Mononuclear cell (primary cell): ENCODE measurements at regions not wholly inside any gene's neighbourhood (a gene's known extent, or its start where the extent isn't known, plus 50 kb on each side); places are given as distances from the start of the nearest gene placed in this dataset.

ENCODE experiments used
- H3K27me3 ChIP-seq: 2 replicates; pipeline ENCODE4 v1.6.0; 2011; ENCODE audit warnings: low read length, control low read depth; ENCODE audit not compliant: insufficient read depth
- H3K4me1 ChIP-seq: 2 replicates; pipeline ENCODE4 v1.5.1; 2011; ENCODE audit warnings: mild to moderate bottlenecking, low read length, control low read depth; ENCODE audit not compliant: insufficient read depth
- H3K4me3 ChIP-seq: 2 replicates; pipeline ENCODE4 v1.5.1; 2011; ENCODE audit warnings: mild to moderate bottlenecking, low read length, moderate library complexity
- H3K9me3 ChIP-seq: 2 replicates; pipeline ENCODE4 v1.5.1; 2011; ENCODE audit warnings: low read depth, mild to moderate bottlenecking, control low read depth, low read length

- Histone ChIP-seq H3K4me3 (no peak overlapping the region), H3K27me3 (no peaks in the 10 kb centered on the region), H3K9me3 (no peaks in the 10 kb centered on the region), H3K4me1 (no peaks in the 10 kb centered on the region)
Observed at GRCh38 chr6:166073082-166073481, 94.6 kb downstream of the TBXT start.

DNA sequence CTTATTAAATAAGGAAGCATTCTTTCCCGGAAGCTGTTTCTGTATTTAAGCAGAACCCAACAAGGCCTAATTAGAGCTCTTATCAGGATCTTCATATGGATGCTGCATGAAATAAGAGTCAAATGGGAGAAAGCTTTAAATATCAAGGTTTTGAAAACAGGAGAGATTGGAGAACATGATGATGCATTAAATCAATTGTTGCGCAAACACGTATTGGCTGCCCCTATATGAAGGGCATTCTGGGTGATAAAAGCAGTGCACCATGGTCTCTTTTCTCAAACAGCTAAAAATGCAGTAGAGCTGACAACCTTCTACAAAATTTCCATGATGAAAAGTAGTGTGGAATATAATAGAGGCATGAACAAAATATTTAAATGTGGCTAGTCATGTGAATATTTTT lies 98.9 kb downstream of the TBXT start:
- H3K4me3 ChIP-seq = no peak overlapping the region
- no peaks in the 10 kb centered on the region for H3K27me3 ChIP-seq
- H3K9me3 ChIP-seq = no peaks in the 10 kb centered on the region
- H3K4me1 ChIP-seq = no peaks in the 10 kb centered on the region

GRCh38 chr6:166058064-166058739 lies 109.4 kb downstream of the TBXT start:
- H3K4me1 ChIP-seq = no peaks in the 10 kb centered on the region

DNA sequence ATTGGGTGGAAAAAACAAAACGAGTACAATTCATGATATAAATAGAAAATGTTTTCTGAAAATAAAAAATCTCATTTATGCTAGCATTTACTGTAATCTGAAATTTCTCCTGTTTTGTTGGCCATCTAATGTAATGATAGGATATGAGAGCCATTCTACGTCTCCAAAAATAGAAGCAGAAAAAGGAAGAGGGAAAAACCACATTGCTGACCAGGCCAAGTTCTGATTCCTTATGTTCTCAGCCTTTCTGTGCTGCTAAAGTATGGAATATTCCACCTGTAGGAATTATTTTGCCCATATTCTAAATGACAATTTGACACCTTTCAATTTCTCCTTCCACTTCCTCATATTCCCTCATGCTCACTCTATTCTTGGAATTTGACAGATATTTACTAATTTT lies 110.2 kb downstream of the TBXT start:
- no peaks in the 10 kb centered on the region for H3K4me1 ChIP-seq
- no peak overlapping the region for H3K4me3 ChIP-seq
- H3K27me3 ChIP-seq = no peaks in the 10 kb centered on the region
- peaks cover 19% of the 10 kb centered on the region for H3K9me3 ChIP-seq

More at GRCh38 chr6:166058064-166058739, 109.4 kb downstream of the TBXT start:
- Histone ChIP-seq H3K4me3 (no peak overlapping the region), H3K27me3 (no peaks in the 10 kb centered on the region), H3K9me3 (peaks cover 11% of the 10 kb centered on the region)

DNA sequence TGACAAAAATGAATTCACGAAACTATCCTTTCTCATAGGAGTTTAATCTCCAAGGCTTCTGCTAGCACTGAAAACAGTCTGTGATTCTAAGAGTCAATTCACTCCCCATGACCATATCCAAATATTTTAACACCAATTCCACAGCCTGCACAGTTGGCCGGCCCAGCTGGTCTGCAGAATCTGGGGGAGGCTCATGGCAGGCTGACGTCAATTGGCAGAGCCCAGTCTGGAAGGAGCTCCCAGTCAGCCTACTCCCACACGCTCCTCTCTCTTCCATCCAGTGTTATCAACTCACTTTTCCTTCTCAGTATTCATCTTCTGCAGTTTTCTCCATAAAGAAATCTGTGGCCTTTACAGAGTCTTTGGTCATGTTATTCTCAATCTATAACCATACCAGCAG lies 111.0 kb downstream of the TBXT start:
- H3K4me1 ChIP-seq = no peaks in the 10 kb centered on the region
- no peaks in the 10 kb centered on the region for H3K27me3 ChIP-seq
- H3K9me3 ChIP-seq = peaks cover 26% of the 10 kb centered on the region
- no peak overlapping the region for H3K4me3 ChIP-seq

- no peaks in the 10 kb centered on the region for H3K27me3 ChIP-seq
- H3K9me3 ChIP-seq = peaks cover 26% of the 10 kb centered on the region
- no peak overlapping the region for H3K4me3 ChIP-seq
- H3K4me1 ChIP-seq = no peaks in the 10 kb centered on the region
Observed at GRCh38 chr6:166055801-166056200, 111.8 kb downstream of the TBXT start.

DNA sequence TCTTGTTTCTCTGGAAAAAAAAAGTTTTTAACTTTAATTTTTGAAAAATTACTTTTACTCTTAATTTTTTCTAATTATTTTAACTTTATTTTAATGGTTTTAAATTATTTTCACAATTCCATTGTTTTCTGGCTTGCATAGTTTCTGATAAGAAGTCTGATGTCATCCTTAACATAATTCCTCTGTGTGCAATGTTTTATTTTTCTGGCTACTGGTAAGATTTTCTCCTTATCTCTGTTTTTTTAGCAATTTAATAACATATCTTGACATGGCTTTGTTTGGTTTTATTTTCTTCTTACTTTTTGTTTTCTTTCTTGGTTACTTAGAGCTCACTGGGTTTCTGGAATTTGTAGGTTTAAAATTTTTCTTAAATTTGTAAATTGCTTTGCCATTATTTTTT lies 114.8 kb downstream of the TBXT start:
- H3K4me3 ChIP-seq = no peak overlapping the region
- no peaks in the 10 kb centered on the region for H3K27me3 ChIP-seq
- H3K4me1 ChIP-seq = no peaks in the 10 kb centered on the region
- peaks cover 26% of the 10 kb centered on the region for H3K9me3 ChIP-seq

DNA sequence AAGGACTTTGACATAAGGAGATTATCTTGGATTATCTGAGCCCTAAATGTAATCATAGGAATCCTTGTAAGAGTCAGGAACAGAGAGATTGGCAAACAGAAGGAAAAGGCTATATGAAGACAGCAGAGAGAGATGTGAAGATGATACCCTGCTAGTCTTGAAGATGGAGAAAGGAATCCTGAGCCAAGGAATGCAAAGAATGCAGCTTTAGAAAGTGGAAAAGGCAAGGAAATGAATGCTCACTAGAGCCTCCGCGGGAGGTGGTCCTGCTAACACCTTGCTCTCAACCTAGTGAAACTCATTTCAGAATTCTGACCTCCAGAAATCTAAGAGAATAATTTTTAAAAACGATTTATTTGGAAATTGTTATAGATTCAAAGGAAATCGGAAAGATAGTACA lies 117.1 kb downstream of the TBXT start:
- H3K9me3 ChIP-seq = peaks cover 26% of the 10 kb centered on the region
- no peaks in the 10 kb centered on the region for H3K4me1 ChIP-seq
- no peak overlapping the region for H3K4me3 ChIP-seq
- H3K27me3 ChIP-seq = no peaks in the 10 kb centered on the region

- no peaks in the 10 kb centered on the region for H3K27me3 ChIP-seq
- H3K4me1 ChIP-seq = no peaks in the 10 kb centered on the region
- H3K4me3 ChIP-seq = no peak overlapping the region
- peaks cover 3% of the 10 kb centered on the region for H3K9me3 ChIP-seq
Observed at GRCh38 chr6:166046982-166047381, 120.7 kb downstream of the TBXT start.

DNA sequence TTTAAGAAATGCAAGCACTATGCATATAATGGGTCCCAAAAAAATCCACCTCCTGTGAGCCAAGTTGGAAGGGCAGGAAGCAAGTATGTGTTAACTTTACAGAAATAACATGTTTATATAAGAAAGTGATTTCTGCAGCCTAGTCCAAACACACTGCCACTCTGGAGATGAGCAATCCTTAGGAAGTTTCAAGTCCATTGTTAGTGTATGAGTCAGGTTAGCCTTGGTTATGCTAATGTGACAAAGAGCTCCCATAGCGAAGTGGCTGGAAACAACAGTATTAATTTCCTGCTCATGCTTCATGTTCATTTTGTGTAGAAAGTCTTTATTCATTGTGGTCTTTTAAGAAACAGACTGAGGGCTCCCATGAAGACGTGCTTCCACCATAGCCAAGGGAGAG lies 121.4 kb downstream of the TBXT start:
- H3K9me3 ChIP-seq = no peaks in the 10 kb centered on the region
- no peaks in the 10 kb centered on the region for H3K4me1 ChIP-seq
- no peak overlapping the region for H3K4me3 ChIP-seq
- H3K27me3 ChIP-seq = no peaks in the 10 kb centered on the region

GRCh38 chr6:166045860-166046200 lies 121.8 kb downstream of the TBXT start:
- Histone ChIP-seq H3K4me3 (no peak overlapping the region), H3K4me1 (no peaks in the 10 kb centered on the region), H3K9me3 (no peaks in the 10 kb centered on the region), H3K27me3 (no peaks in the 10 kb centered on the region)

DNA sequence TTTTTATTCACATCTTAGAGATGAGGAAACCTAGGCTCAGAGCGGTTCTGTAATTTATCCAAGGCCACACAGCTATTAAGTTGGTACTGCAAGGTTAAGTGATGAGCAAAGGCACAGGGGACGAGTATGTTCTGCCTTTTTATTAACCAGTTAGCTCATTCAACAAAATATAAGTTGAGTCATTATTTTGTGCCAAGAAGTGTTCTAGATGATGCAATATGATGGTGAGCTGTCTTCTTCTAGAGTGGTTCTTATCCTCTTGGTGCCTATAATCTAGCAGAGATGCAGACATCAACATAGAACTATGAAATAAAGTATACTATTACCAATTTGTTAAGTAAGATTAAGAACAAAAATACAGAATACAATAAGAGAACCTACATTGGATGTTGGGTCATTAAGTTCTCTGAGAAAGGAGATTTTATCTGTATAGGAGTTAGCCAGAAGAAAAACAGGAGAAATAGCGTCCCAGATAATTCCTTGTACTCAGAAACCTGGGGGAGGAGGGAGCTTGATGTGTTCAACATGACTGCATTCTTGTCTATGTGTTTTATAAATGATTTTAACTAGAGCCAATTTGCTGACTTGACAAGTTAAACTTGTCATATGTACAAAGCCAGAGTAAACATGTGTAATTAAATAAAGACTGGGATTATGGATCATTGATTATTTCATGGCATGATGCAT lies 122.3 kb downstream of the TBXT start:
- H3K27me3 ChIP-seq = no peaks in the 10 kb centered on the region
- no peaks in the 10 kb centered on the region for H3K4me1 ChIP-seq
- H3K9me3 ChIP-seq = no peaks in the 10 kb centered on the region
- H3K4me3 ChIP-seq = no peak overlapping the region

DNA sequence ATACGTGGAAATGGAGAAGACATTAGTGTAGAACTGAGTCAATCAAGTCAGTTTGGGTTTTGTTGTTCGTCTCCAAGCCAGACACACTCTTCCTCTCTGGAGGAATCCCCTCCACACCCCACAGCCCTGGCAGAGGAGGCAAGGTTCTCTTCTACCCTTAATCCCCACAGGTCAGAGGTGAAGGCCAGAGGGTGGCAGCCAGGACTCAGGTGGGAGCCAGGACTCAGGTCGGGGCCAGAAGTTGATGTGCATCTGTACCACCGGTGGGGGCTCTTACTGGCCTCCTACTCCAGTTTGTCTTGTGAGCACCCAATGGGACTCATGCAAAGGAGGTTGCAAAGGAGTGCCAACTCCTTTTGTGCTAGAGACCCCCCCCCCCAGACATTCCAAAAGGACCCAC lies 126.4 kb downstream of the TBXT start:
- no peaks in the 10 kb centered on the region for H3K4me1 ChIP-seq
- H3K4me3 ChIP-seq = no peak overlapping the region
- H3K27me3 ChIP-seq = no peaks in the 10 kb centered on the region
- no peaks in the 10 kb centered on the region for H3K9me3 ChIP-seq

DNA sequence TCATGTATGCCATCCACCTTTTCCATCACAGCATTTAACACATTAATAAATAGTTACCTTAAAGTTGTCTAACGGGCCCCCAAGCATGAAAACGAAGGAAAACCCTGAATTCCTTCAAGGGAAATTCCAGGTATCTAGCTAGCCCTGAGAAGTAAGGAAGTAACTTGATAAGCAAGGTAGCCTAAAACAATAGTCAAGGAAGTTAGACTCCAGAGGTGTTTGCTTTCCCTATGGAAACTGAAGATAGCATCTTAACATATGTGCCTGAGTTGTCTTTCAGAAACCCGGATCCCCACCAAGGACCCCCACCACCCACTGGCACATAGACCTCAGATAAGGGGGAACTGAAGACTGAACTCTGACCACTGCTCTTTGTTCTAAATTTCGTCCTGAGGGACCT lies 127.4 kb downstream of the TBXT start:
- no peaks in the 10 kb centered on the region for H3K9me3 ChIP-seq
- no peaks in the 10 kb centered on the region for H3K27me3 ChIP-seq
- H3K4me3 ChIP-seq = no peak overlapping the region
- no peaks in the 10 kb centered on the region for H3K4me1 ChIP-seq

DNA sequence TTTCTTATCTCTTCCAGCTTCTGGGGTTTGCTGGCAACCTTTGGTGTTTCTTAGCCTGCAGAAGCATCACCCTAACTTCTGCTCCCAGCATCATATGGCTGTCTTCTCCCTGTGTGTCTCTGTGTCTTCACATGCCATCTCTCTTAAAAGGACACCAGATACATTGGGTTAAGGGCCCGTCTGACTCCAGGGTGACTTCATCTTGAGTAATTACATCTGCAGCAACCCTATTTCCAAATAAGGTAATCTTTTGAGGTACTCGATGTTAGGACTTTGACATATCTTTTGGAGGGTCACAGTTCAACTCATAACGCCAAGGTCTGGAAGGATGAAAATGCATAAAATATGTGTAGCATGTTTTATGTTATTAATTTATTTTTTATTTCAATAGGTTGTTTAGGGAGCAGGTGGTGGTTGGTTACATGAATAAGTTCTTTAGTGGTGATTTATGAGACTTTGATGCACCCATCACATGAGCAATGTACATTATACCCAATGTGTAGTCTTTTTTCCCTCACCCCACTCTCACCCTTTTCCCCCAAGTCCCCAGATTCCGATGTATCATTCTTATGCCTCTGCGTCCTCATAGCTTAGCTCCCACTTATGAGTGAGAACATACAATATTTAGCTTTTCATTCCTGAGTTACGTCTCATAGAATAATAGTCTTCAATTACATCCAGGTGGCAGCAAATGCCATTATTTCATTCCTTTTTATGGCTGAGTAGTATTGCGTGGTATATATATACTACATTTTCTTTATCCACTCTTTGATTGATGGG lies 131.1 kb downstream of the TBXT start:
- Histone ChIP-seq H3K9me3 (no peaks in the 10 kb centered on the region), H3K27me3 (no peaks in the 10 kb centered on the region), H3K4me1 (no peaks in the 10 kb centered on the region), H3K4me3 (no peak overlapping the region)
